ENCODE measurements at regions not wholly inside any gene's neighbourhood (a gene's known extent, or its start where the extent isn't known, plus 50 kb on each side); places are given as distances from the start of the nearest gene placed in this dataset.
A peak's percentile ranks its signal among the peaks of the same experiment; 100 is the strongest.

DNA sequence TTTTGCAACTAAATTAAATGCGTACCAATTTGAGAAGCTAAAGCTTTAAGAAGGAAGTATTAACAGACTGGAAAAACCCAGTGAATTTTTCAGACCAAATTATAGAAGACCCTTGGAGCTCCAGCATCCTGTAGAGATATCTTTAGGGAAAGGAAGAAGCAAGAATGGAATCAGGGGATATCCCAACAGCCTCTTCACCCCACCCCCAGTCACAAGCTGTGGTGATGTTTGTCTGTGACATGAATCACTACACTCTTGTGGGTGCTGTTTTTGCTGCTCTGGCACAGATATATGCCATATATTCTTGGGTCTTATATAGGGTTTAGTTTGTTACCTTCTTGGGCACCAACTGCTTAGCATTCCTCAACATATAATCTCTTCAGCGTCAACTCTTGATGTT, 78.5 kb upstream of the BCL6 start:
- no peak for DNase-seq (ENCODE audit: low spot score)

DNA sequence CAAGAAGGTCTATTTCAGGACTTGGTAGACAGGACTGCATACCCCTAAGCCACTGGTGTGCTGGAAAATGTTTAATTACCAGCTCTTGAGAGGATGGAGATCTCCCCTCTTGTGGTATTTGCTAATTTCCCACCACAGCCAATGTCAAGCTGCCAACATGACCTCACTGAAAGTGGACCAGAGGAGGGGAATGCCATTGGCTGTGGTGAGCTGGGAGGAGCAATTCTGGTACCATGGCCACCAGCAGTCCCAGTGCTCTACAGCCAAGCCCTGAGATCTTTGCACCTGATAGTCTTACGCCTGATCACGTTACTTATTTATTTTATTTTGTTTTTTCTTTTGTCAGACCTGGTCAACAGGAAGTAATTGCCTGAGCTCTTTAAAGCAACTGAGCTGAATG, 82.5 kb upstream of the BCL6 start:
- no peak for DNase-seq (ENCODE audit: low spot score)

DNA sequence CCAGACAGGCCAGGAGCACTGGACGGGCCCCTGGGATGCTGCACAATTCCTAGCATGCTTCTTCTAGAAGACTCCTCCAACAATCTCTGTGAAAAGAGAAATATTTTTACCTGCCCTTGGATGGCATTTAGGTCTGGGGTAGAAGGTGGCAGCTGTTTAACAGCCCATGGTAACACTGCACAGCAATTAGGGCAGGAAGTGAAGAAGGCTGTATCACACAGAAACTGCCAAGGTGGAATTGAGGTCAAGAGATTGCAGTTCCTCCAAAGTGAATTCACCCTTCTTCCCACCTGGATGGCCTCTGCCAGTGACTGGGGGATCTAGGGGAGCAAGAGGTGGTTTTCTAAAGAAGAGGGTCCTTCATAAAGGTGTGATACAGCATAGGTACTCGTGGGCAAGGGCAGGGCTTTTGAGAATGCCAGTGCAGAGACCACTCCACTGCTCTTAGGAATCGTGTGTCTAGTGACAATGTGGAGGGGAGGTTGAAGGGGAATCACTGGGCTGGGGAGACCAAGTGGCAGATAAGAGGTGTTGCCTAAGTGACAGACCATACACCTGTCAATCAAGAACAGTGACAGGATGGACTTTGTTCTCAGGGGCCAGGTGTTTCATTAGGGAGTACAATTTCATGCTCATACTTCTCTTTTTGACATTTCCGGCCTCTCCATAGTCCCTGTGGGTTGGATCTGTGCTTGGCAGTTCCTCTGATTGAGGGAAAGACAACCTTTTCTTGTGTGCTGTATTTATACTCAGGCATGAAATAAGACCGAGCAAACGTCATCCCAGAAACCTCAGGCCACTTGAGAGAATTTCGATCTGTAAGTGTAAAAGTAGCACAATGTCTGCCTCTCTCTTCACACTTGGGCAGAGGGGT, 83.5 kb upstream of the BCL6 start:
- DNase-seq (ENCODE audit: low spot score), result peak; percentile 65

DNA sequence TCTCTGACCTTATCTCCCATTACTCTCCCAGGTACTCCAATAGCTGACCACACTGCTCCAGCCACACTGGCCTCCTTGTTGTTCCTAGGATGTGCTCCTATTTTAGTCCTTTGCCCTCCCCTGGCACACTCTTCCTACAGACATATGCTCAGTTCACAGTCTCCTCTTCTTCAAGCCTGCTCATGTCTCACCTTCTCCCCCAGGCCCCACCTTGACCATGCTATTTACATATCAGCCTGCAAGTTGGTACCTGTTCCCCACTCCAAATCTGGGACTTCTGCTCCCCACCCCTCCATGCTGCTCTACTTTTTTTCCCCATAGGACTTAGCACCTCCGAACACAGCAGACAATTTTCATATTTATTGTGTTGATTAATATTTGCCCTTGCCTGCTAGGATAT, 84.9 kb upstream of the BCL6 start:
- DNase-seq (ENCODE audit: low spot score), result no peak

DNA sequence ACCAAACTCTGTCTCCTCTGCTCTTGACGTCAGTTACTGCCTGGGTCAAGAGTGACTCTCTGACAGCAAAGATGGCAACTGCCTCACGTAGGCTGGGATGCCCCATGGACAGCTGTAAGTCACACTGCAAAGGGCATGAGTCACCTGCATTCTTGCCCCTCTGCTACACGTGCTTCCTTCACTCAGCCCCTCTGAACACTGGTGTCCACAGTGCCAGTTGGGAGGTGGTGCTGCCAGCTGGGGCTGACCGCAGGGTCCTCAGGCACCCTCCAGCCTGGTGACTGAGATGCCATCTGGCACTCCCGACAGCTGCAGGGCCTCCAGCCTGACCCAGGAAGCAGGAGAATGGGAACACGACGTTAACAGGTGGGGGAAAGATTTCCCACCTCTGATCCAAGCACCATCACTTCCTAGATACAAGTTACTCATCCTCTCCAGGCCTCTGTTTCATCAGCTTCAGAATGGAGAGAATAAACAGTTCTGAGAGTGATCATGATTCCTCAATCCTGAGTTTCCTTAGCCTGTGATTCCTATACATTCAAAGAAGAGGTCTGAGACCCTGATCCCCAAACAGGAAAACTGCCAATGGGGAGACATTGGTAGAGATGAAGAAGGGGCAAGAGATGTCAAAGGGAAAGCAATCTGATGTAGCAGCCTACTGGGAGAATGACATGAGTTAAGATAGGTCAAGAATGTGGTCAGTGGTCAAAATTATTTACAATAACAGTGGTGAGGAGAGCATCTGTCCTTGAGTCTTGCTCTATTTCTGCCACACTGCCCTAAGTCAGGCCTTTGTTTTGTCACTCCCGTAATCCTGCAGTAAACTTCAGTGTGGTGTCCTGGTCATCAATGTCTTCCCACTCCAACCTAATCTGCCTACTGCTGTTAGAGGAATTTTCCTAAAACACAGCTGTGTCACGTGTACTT, 86.1 kb upstream of the BCL6 start:
- DNase-seq (ENCODE audit: low spot score), result no peak

DNA sequence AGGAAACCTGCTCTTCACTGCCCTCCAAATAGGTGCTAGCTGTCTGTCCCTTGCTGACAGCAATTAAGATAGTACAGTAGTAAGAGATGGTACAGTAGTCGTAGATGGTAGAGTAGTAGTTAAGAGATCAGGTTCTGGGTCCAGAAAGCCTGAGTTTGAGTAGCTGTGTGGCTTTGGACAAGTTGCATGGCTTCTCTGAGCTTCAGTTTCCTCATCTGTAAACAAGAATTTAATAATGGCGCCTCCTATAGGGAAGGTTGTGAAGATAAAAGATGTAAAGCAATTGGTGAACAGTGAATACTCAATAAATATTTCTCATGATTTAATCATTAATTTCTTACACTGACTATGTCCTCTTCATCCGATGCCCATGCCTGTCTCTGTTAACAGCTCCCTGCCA, 86.9 kb upstream of the BCL6 start:
- DNase-seq (ENCODE audit: low spot score), result no peak

DNA sequence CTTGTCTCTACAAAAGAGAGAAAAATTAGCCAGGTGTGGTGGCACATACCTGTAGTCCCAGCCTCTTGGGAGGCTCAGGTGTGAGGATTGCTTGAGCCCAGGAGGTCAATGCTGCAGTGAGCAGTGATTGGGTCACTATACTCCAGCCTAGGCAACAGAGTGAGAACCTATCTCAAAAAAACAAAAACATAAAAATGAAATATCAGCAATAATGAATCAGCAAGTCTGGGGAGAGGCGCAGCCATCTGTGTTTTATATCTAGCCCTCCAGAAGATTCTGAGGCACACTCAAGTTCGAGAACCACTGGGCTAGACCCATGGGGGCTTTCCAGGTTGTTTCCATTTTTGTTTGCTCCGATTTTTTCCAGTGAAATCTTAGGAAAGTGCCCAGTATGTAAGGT, 88.1 kb upstream of the BCL6 start:
- DNase-seq (ENCODE audit: low spot score), result no peak

DNA sequence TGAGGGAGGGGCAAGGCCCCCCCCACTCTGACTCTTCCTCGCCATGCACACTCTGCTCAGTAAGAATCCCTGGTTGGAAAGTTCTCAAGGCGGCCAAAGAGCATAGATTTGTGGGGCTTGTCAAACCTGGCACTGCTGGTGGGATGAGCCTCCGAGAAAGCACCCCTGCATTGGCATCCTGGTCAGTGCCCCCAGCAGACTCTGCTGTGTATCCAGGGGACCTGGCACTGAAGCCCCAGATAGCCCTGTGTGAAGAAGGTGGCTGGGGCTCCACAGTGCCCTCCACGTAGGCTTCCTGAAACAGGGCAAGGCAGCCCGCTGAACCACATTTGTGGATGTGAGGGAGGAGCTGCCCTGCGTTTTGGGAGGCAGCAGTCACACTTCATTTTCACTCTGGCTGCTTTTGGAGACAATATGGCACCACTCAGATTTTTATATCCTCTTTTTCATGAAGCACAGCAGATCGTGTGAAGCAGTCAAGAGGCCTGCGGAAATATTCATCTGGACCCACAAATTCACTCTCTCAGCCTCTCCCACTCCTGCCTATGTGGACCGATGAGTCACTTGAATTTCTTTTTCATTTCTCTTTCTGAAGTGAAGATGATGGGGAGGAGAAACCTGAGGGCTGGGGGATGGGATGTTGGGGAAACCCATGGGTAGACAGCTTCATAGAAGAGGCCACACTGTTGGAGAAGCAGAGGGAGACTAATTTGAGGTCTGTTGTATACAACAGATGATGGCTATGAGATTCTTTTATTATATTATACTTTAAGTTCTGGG, 88.7 kb upstream of the BCL6 start:
- no peak for DNase-seq (ENCODE audit: low spot score)

DNA sequence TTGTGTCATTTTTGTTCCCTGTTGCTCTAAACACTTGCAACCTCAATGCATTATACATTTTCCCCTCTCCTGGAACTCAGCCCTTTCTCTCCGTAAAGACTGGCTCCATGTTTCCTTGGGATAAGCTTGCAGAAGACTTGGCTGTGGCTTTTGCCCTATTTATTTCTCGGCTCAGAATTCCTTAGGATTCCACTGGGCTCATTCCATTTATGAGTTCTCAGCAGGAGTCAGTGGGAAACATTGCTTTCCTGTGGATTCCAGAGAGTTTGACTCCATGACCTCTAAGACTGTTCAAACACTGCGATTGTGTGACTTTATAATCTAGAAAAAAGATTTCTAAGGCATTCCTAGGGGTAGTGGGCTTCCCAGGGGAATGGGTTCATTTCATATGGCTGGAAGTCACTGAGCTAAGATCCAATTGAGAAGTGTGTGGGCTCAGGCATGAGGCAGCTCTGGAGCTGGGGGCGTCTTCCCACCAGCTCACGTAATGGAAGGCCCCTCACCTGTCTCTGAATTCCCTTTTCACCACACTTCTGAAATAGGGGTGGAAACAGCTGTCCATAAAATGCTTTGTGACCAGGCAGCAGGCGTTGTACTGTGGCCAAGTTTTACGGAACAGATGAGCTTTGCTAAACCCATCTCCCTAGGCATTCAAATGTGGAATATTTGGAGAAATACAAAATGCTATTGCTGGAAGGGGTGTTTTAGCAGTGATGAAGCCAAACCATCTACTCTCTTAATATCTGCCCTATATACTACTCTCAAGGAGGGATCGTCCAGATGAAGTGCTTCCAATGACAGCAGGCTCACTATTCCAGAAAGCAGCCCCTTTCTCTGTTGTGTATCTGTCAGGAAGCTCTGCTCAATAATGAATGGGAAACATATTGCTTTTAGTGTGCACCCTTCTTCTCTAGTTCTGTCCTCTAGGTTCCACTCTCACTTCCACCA, 91.8 kb upstream of the BCL6 start:
- DNase-seq (ENCODE audit: low spot score), result no peak

DNA sequence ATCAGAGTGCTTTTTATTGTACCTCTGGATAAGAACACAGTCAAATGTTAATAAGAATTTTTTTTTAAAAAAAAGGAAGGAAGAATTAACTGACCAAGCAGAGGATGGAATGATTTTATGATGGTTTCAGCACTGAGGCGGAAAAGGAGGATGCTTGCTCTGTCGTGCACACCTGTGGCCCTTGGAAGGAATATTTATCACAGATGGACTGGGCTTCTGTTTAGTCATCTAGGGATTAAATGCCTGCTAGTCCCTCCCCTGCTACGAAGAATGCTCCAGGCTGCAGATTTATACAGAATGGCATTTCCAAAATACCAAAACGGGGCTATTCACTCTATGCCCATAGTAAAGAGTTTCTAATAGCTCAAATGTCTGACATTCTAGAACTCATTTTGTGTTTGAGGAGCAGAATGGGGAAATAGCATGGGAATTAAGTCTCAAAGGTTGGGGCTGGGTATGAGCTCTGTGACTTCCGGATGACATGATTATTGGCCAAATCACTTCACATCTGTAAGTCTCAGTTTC, 92.8 kb upstream of the BCL6 start:
- DNase-seq (ENCODE audit: low spot score), result no peak

DNA sequence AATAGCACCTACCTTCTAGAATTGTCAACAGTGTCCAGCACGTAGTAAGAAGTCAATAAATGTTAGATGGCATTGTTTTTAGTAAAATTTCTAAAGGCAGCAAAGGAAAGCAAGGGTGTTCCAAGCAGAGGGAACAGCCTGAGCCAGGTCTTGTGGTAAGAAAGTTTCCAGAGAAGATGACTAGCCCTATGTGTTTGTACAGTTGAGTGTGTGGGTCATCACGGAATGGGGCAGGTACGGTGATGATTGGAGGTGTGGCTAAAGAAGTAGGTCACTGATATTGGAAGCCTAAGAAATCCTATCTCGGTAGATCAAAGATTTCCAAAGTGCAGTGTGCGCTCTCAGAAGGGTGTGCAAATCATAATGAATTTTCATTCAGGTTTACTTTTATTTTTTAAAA, 94.2 kb upstream of the BCL6 start:
- no peak for DNase-seq (ENCODE audit: low spot score)

DNA sequence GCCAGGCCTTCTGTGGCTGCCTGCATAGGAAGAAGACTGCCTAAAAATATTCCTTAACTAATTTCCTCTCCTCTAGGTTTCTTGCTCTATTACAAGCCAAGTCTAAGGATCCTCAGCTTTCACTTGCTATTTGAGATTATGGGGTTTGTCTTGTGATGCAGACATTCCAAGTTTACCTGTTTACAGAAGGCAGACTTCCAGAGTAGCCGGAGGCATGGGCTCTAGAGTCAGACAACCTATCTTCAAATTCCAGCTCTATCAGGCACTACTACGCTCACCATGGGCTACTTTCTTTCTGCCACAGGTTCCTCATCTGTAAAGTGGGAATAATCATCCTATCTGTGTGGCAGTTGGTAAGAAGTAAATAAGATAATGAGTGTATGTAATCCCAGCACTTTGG, 95.6 kb upstream of the BCL6 start:
- no peak for DNase-seq (ENCODE audit: low spot score)

DNA sequence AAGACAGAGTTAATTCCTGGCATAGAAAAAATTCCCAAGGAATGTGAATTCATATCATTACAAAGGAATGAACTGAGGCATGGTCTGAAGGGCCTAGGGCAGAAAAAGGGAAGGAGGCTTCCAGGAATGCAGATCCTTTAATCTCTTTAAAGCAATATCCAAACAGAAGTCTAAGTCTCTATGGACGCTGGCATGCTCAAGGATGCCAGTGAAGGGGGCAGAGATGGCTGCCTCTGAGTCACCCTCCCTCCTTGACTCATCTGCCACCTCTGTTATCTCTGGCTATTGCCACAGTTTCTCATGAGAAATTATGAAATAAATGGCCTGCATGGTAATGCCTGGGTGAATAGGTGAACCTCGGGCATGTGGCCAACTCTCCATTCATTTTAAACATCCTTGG, 96.3 kb upstream of the BCL6 start:
- no peak for DNase-seq (ENCODE audit: low spot score)

DNA sequence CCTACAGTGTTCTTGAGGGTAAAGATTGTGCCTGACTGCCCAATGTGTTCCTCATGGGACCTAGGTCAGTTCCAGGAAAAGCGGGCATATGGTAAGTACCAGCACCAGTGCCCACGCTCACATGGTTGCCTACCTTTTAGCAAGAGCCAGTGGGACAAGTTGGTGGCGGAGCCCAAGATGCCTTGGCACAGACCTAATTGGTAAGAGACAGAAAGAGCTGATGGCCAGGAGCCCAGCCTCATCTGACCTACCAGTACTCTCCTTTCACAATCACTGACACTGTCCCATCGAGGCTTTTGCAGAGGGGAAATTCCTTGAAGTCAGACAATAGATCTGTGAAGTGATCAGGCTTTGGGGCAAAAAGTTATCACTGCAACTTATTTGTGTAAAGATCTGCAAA, 98.4 kb upstream of the BCL6 start:
- DNase-seq (ENCODE audit: low spot score), result no peak

DNA sequence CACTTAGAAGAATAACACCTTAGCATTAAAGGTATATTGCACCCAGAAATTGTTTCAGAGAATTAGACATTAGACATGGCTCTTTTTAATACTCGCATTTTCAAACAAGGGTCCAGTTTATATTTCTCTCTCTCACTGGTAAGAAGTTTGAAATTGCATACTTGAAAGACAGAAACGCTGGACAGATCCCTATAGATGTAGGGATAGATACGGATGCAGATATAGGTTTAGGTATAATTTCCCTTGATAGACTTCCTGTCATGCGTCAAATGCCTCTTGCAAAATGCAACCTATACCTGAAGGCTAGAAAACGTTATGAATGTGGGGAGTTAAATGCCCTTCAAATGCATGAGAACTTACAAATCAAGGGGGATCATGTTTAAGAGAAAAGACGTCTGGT, 99.4 kb upstream of the BCL6 start:
- no peak for DNase-seq (ENCODE audit: low spot score)

DNA sequence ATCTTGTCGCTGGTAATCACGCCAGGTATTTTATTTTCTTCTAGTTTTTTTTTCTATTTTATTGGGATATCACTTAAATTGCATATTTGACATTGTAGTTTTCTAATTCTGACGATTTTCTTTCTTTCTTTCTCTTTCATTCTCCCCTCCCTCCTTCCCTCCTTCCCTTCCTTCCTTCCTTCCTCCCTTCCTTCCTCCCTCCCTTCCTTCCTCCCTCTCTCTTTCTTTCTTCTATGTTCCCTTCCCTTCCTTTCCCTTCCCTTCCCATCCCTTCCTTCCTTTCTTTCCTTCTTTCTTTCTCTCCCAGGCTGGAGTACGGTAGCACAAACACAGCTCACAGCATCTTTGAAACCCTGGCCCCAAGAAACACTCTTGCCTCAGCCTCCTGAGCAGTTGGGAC, 100.6 kb upstream of the BCL6 start:
- no peak for DNase-seq (ENCODE audit: low spot score)

DNA sequence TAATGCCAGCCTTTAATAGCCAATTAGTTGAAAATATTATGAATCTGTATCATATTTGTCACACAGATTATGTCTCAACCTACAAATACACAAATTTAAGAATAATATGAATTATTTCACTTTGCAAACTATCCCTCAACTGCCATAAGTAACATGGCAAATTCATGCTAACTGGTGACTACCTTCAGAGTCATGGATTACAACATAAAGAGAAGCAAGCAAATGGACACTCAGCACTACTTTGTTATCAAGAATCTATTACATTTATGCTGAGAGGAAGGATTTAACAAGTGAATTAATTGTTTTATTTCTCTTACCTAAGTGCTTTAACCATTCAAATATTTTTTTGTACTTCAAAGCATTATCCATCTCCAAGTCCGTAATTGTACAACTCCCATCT, 103.1 kb upstream of the BCL6 start:
- no peak for DNase-seq (ENCODE audit: low spot score)

DNA sequence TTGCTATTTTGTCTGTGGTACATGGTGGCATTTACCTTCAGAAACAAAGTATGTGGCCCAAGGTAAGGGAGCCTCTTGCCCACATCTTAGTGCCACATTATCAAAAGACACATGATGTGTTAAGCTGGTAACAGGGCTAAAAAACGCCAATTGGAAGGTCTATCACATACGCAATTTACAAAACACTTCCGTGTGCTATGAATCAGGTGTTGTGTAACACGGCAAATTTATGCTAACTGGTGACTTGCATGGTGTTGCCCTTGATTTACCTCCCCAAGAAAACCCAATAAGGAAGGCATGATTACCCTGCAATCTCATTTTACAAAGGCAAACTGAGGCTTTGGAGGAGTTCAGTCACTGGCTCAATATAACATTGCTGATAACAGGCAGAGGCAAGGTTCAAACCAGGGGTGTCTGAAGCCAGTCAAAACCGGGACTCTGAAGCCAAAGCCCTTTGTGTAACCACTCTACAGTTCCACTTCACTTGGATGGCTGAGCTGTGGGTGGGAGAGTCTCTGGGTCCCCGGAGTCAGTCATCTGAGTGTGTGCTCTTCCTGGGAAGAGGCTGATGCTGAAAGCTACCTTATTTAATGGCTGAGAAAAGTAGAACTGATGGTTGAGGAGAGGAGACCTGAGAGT, 103.9 kb upstream of the BCL6 start:
- no peak for DNase-seq (ENCODE audit: low spot score)

DNA sequence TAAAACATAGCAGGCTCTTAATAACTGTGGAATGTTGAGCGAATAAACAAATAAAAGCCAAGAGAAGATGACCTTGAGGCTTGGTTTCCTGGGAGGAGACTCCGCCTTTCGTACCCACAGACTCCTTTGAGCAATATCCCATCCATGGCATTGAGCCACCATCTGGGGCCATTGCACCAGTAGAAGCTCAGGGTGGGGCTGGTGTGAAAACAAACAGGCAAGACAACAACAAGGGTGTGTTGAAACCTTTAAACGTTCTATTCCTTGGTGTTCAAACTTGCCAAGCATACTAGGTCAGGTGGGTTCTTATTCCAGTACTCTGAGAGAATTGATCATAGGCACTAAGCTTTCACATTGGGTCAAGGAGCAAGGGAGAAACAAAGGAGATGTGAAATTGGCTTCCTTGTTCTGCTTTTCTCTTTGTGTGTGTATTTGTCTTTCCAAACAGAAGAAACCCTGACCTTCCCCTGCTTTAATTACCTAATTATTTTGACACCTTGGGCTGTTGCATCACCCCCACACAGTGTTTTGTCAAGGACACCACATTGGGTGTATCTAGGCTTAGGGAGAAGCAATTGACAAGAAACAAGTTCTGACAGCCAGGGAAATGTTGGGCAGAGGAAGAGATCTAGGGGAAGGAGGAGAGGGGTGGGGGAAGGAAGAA, 105.1 kb upstream of the BCL6 start:
- DNase-seq (ENCODE audit: low spot score), result no peak
